ES-I3 (cell line): ENCODE measurements at regions not wholly inside any gene's neighbourhood (a gene's known extent, or its start where the extent isn't known, plus 50 kb on each side); places are given as distances from the start of the nearest gene placed in this dataset.

Source experiments
- H3K36me3 ChIP-seq: 2 replicates; pipeline ENCODE4 v1.6.1; 2013; ENCODE audit warnings: mild to moderate bottlenecking, low read length, control low read depth, moderate library complexity; ENCODE audit not compliant: insufficient read depth
- H3K4me1 ChIP-seq: 2 replicates; pipeline ENCODE4 v1.6.1; 2013; ENCODE audit warnings: mild to moderate bottlenecking, control low read depth, low read length; ENCODE audit not compliant: insufficient read depth
- H3K9ac ChIP-seq: 2 replicates; pipeline ENCODE4 v1.6.1; 2013; ENCODE audit warnings: low read depth, mild to moderate bottlenecking, low read length, moderate library complexity
- H3K9me3 ChIP-seq: 2 replicates; pipeline ENCODE4 v1.6.1; 2013; ENCODE audit warnings: mild to moderate bottlenecking, low read length, moderate library complexity; ENCODE audit not compliant: control insufficient read depth, insufficient read depth

DNA sequence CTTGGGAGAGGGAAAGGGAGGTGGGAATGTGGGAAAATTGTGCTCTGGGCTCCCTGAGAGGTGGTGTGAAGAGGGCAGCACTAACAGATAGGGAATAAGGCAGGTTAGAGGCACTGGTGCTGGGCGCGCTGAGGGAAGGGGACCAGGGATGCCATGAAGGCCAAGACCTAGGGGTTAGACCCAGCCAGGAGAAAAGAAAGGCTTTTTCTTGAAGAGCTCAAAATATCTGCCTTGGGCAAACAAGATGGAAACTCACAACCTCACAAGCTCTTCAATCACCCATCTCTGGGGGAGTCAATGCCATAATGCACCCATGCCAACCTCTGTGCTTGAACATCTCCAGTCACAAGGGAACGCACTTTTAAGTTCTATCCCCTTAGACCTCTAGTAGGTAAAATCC, 363.6 kb upstream of the CHD6 start:
- H3K9me3 ChIP-seq, result no peaks in the 10 kb centered on the region
- H3K9ac ChIP-seq, result no peak overlapping the region
- no peaks in the 10 kb centered on the region for H3K4me1 ChIP-seq
- H3K36me3 ChIP-seq, result no peaks in the 10 kb centered on the region

DNA sequence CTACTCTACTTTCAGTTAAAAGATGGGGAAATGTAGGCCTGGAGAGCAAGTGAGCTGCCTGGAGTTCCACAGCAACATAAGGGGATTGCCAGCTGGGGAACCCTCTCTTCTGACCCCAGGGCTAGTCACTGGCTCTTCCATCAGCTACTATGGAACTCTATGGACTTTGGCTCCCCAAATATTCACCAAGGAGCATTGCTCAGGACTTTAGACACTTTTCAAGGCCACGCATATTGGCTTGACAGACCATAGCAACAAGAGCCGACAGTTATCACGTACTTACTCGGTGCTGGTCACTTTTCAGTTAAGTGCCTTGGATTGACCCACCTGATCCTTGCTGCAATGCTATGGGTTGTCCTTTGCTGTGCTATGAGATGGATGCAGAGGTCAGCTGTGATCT, 360.7 kb upstream of the CHD6 start:
- Histone ChIP-seq H3K4me1 (no peaks in the 10 kb centered on the region), H3K9ac (no peak overlapping the region), H3K36me3 (no peaks in the 10 kb centered on the region), H3K9me3 (no peaks in the 10 kb centered on the region)

DNA sequence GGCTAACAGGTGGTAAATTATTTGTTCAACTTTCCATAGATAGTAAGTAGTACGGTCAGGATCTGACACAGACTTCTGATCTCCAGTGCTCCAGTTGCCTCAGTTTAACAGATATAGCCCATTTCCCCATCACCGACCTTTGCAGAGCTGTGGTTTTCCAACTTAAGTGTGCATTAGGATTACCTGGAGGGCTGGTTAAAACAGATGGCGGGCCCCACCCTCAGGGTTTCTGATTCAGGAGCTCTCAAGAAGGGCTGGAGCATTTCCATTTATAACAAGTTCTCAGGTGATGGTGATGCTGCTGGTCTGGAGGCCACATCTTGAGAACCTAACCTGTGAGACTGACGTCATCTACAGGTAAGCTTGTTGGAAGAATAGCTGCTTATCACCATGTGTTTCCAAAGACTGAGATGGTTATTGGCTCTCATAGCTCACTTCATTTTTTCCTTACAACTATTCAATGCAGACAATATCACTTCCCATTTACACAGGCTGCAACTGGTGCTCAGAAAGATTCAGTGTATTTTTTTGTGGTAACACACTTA, 360.1 kb upstream of the CHD6 start:
- no peaks in the 10 kb centered on the region for H3K36me3 ChIP-seq

DNA sequence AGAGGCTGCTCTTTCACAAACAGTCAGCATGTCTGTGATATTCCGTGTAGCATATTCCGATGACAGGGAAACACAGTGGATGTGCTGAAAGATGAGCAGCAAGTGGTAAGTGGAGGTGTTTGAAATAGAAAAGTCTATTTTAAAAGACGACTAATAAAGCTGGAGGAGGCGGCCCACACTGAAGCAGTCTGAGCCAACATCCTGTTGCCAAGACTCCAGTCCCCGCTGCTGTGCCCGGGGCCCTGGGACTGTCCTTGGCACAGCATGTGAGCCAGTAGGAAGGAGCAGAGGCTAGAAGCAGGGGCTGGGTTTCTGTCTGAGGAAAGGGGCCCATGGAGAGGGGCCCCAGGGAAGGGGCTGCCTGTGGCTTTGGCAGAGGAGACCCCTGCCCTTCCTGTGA, 351.5 kb upstream of the CHD6 start:
- no peak overlapping the region for H3K9ac ChIP-seq
- no peaks in the 10 kb centered on the region; the same call in 1 of the 2 replicates for H3K36me3 ChIP-seq
- peaks cover 13% of the 10 kb centered on the region for H3K4me1 ChIP-seq
- H3K9me3 ChIP-seq, result no peaks in the 10 kb centered on the region

More for the DNA sequence above, 360.1 kb upstream of the CHD6 start:
- Histone ChIP-seq H3K9me3 (no peaks in the 10 kb centered on the region), H3K4me1 (no peaks in the 10 kb centered on the region), H3K9ac (no peak overlapping the region)

- Histone ChIP-seq H3K36me3 (no peaks in the 10 kb centered on the region), H3K9ac (no peak overlapping the region), H3K4me1 (no peaks in the 10 kb centered on the region), H3K9me3 (no peaks in the 10 kb centered on the region)
Observed at GRCh38 chr20:41960166-41960565, 342.0 kb upstream of the CHD6 start.

DNA sequence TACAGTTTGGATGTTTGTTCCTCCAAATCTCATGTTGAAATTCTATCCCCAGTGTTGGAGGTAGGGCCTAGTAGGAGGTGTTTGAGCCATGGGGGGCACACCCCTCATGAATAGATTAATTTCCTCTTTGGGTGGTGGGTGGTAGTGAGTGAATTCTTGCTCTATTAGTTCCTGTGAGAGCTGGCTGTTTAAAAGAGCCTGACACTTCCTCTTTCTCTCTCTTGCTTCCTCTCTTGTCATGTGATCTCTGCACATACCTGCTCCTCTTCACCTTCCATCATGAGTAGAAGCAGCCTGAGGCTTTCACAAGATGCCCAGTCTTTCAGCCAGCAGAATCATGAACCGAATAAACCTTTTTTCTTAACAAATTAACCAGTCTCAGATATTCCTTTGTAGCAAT, 340.2 kb upstream of the CHD6 start:
- H3K4me1 ChIP-seq, result no peaks in the 10 kb centered on the region
- H3K36me3 ChIP-seq, result no peaks in the 10 kb centered on the region
- no peak overlapping the region for H3K9ac ChIP-seq
- H3K9me3 ChIP-seq, result no peaks in the 10 kb centered on the region

DNA sequence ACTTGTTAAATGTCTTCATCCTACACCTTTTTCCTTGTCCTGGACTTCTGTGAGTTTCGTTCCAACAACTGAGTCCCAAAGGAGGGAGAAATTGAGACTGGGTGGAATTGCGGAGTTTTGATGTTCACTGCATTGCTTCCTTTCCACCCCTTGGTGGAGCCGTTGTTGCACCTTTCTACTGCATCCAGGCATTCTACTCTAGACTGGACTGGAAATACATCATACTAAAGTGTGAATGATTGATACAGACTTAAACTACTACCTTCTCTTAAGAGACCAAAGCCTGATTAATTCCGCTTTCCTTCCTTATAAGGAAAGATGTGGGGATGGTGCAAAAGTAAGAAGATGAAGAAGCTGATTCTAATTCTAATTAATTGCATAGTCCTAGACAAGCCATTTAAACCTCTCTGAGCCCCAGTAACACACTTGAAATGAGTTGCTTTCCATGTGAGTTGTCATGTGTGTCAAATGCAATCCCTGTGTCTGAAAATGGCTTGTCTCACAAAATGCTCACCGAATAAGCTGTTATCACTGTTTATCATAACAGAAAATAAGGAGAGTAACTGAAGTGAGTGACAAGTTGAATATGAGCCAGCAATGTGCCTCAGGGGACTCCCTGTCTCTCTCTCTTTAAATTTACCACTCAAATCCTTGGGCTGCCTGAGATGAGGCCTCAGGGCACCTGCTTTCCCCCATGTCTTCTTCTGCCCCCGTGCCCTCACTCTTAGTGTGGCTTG, 338.3 kb upstream of the CHD6 start:
- Histone ChIP-seq H3K9me3 (no peaks in the 10 kb centered on the region), H3K36me3 (no peaks in the 10 kb centered on the region), H3K9ac (no peak overlapping the region), H3K4me1 (no peaks in the 10 kb centered on the region)

- Histone ChIP-seq H3K9me3 (no peaks in the 10 kb centered on the region), H3K36me3 (no peaks in the 10 kb centered on the region), H3K4me1 (no peaks in the 10 kb centered on the region), H3K9ac (no peak overlapping the region)
Observed at GRCh38 chr20:41952166-41952565, 334.0 kb upstream of the CHD6 start.

- no peaks in the 10 kb centered on the region for H3K36me3 ChIP-seq
- no peak overlapping the region for H3K9ac ChIP-seq
- no peaks in the 10 kb centered on the region for H3K4me1 ChIP-seq
- H3K9me3 ChIP-seq, result no peaks in the 10 kb centered on the region
Observed at GRCh38 chr20:41951615-41952014, 333.4 kb upstream of the CHD6 start.

DNA sequence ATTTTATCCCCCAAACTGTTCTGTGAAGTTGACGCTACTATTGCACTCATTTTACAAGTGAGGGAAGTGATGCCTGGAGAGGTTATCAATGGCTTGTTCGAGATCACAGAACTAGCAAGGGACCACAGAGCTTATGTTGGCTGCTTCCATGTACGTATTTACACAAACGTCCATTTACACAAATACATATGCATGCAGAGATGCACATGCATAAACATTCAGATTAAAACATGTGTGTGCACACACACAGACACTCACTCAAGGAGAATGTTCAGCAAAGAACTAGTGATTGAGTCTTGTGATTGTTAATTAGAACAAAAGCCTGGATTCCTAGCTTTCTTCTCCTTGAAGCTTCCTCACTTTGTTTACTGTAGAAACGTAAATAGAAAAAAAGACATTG, 321.5 kb upstream of the CHD6 start:
- no peaks in the 10 kb centered on the region for H3K9me3 ChIP-seq
- no peaks in the 10 kb centered on the region for H3K4me1 ChIP-seq
- no peaks in the 10 kb centered on the region for H3K36me3 ChIP-seq
- H3K9ac ChIP-seq, result no peak overlapping the region

DNA sequence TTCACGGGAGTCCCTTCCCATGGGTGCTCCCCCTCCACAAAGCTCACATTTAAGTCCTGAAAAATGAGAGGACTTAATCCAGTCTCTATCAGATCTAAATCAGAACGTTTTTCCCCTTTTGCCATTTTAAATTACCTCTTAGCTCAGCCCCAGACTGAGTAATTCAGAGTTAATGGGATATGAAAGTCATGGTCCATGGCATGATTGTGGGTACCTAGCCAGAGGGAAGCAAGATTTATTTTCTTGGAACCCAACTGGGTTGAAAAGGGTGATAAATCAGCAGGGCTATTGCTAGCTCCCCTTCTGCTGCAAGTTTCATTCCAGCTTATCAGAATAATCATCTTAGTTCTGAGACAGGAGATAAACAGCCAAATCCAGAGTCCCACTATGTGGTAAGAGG, 320.2 kb upstream of the CHD6 start:
- H3K9me3 ChIP-seq, result no peaks in the 10 kb centered on the region
- no peak overlapping the region for H3K9ac ChIP-seq
- H3K4me1 ChIP-seq, result no peaks in the 10 kb centered on the region
- no peaks in the 10 kb centered on the region for H3K36me3 ChIP-seq

DNA sequence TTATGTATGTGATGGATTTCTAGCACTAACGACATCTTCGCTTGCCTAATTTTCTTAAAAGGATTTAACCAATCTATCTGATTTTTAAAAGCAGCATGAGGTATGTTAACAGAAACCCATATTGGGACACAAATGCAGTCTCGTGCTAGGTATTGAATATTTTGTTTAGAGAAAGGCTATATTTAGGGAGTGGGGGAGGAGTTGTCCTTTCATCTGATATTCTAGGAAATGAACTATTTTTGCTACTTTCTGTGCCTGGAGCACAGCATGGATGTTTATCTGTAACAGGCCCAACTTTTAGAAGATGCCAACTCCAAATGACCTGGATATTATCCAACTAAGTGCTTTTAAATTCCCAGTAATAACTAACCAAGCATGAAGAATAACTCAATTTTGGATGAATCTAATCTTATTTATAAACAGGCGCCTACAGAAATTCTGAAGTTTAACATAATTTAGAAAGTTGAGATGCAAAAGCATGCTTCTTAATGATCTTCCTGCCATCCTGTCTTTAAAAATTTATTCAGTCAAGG, 317.1 kb upstream of the CHD6 start:
- Histone ChIP-seq H3K9ac (no peak overlapping the region), H3K36me3 (no peaks in the 10 kb centered on the region)

DNA sequence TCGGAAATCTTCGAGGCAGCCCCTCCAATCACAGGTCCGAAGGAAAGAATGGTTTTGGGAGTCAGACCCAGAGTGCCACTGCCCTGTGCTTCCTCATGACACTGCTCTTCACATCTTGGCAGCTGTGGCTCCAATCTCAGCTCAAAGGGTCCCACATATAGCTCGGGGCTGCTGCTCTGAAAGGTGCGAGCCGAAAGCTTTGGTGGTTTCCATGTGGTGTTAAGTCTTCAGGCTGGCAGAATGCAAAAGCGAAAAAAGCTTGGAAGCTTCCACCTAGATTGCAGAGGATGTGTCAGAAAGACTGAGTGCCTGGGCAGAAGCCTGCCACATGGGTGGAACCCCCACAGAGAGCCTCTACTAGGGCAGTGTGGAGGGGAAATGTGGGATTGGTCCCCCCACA, 314.3 kb upstream of the CHD6 start:
- H3K9ac ChIP-seq, result no peak overlapping the region
- no peaks in the 10 kb centered on the region for H3K9me3 ChIP-seq
- H3K4me1 ChIP-seq, result no peaks in the 10 kb centered on the region
- H3K36me3 ChIP-seq, result no peaks in the 10 kb centered on the region

More for the DNA sequence above, 317.1 kb upstream of the CHD6 start:
- Histone ChIP-seq H3K4me1 (no peaks in the 10 kb centered on the region), H3K9me3 (no peaks in the 10 kb centered on the region)

DNA sequence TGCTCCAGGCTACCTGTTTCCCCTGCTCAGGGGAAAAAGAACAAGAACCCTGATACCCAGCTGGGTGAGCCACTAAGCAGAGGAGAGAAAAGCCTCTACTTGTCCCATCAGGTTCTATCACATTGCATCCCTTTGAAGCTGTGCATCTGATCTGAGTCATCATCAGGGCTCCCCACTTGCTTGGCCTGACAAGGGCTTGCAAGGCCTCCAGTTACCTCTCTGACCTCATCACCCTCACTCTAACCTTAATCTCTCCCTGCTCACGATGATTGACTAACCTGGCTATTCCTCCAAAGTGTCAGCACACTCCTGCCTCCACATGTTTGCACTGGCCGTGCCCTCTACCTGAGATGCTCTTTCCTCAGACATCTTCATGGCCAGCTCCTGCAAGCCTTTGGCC, 309.5 kb upstream of the CHD6 start:
- H3K9me3 ChIP-seq, result no peaks in the 10 kb centered on the region
- H3K36me3 ChIP-seq, result no peaks in the 10 kb centered on the region
- no peak overlapping the region for H3K9ac ChIP-seq
- no peaks in the 10 kb centered on the region for H3K4me1 ChIP-seq

- no peaks in the 10 kb centered on the region for H3K4me1 ChIP-seq
- H3K9me3 ChIP-seq, result no peaks in the 10 kb centered on the region
- H3K9ac ChIP-seq, result no peak overlapping the region
- no peaks in the 10 kb centered on the region for H3K36me3 ChIP-seq
Observed at GRCh38 chr20:41927189-41927588, 309.0 kb upstream of the CHD6 start.
